ENCODE measurements at regions not wholly inside any gene's neighbourhood (a gene's known extent, or its start where the extent isn't known, plus 50 kb on each side); places are given as distances from the start of the nearest gene placed in this dataset.
"Not testable (repeated sequence)": the region's sequence is repeated elsewhere in the genome, so short reads cannot be mapped to it uniquely, and the experiment has no call there.

DNA sequence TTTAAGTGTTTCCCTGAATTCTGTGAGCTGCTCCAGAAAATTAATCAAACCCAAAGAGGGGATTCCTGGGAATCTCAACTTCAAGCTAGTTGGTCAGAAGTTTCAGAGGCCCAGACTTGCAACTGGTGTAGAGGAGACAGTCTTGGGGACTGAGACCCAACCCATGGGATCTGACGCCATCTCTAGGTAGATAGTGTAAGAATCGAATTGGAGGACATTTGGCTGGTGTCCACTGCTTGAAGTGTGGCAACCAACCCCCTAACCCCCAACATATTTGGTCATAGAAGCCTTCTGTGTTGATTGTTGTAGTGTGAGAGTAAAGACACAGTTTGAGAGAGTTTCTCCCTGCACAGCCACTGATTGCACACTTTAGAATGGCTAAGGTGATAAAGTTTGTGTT lies 103.5 kb upstream of the CARMIL1 start:
- FAIRE-seq: peak; percentile 14
- no peak for DNase-seq (ENCODE audit: insufficient read length, low spot score)

DNA sequence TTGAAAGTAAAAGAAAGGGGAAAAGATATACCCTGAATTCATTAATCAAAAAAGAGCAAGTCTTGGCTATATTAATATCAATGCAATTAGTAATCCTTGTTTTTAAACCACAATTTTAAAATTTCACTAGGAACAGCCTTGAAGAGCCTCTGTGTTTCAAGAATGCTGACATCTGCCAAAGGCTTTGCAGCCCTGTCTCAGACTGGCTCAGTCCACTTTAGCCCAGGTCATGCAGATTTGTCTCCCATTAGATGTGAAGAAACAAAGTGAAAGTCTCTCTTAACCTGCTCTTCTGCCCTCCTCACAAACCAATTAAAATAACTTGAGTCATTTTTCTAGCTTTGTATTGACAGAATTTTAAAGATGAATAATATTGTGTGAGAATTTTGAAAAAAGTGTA lies 102.7 kb upstream of the CARMIL1 start:
- no peak for FAIRE-seq

DNA sequence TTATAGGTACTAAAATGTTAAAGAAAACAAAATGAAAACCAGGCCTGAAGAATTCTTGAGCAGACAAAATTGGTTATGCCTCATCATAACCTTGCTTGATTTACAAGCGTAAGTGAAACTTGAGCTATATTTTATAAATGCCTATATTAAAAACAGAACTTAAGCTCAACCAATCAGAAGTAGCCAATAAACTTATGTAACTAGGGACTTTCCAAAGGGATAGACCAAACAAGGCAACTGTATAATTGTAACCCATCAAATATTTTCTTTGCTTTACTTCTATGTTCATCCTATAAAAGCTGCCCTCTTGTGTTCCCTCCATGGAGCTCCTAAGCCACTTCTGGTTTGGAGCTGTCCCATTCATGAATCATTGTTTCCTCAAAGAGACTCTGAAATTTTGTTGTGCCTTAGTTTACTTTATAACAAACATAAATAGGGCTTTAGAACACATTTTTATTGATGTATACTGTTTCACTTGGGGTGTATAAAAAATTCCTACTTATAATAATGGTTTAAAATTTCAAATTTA lies 101.6 kb upstream of the CARMIL1 start:
- DNase-seq (ENCODE audit: insufficient read length, low spot score) (no peak), FAIRE-seq (no peak)

More for the DNA sequence above, 102.7 kb upstream of the CARMIL1 start:
- DNase-seq (ENCODE audit: insufficient read length, low spot score): no peak

- FAIRE-seq (no peak), DNase-seq (ENCODE audit: insufficient read length, low spot score) (no peak)
Observed at GRCh38 chr6:25178336-25179035, 100.7 kb upstream of the CARMIL1 start.

DNA sequence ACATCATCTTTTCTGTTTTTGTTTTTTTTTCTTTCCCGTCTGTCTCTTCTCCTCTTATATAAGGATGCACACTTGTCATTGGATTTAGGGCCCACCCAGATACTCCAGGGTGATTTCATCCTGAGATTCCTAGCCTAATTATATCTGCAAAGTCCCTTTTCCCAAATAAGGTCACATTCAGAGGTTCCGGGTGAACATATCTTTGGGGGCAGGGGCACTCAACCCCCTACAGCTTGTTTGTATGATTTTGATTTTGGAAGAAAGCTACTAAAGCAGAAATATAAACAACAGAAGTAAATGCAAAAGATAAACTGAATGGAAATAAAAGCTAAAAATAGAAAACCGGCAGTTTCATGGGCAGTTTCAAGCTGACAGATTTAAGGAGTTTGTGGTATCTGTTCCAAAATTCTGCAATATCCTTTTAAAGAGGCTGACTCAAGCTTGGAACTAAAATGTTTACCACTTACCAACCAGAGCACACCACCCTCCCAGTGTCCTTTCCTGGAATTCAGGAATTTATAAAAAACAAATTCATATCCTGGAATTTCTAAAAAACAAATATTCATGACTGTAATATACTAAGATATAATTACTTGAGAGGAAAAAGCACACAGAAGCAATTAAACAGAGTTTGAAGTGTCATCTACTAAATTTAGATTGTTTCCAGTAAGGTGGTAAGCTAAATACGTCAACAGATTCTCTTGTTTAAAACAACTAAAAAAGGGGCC lies 100.0 kb upstream of the CARMIL1 start:
- DNase-seq (ENCODE audit: insufficient read length, low spot score) (no peak), FAIRE-seq (no peak)

DNA sequence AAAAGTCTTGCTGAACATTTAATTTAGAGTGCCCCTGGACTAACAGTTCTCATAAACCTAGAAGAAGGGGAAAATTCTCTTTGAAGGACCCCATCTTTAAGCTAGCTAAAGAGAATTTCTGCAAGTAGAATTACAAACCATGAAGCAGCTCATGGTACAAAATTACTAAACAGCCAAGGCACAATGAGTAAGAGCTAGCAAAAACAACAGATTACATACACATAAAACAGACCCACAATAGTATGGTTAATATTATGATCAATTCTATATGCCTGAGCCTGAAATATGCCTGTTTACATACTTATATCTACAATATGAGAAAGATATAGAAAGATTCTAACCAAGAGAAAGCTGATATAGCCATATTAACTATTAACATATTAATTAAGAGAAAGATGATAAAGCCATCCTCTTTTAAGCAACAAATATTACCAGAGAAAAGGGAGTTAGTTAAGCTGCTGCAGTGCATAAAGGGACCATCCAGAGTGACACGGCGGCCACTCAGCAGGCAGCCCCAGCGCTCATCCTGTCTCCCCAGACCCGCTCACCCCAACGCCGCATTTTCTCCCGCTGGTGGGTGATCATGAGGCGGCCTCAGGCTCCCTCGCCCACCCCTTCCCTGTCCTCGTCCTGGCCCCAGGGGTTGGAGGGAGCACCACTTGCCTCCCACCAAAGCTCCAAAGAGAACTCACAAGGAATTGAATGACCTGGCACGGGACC lies 98.4 kb upstream of the CARMIL1 start:
- no peak for DNase-seq (ENCODE audit: insufficient read length, low spot score)
- FAIRE-seq: no peak

- FAIRE-seq: no peak
Observed at GRCh38 chr6:25181350-25181724, 97.8 kb upstream of the CARMIL1 start.

DNA sequence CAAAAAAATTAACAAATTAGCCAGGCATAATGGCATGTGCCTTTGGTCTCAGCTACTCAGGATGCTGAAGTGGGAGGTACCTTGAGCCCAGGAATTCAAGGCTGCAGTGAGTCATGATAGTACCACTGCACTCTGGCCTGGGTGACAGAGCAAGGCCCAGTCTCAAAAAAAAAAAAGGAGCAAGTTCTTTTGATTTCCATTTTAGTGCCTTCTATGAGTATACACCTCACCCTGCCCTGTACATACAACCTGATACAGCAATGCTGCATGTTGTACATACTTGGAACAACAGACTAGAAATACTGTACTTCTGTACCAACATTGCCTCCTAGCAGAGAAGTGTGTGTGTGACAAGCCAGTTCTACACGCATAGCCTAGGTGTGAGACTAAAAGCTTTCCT lies 97.3 kb upstream of the CARMIL1 start:
- FAIRE-seq: no peak

More at GRCh38 chr6:25181350-25181724, 97.8 kb upstream of the CARMIL1 start:
- no peak for DNase-seq (ENCODE audit: insufficient read length, low spot score)

DNA sequence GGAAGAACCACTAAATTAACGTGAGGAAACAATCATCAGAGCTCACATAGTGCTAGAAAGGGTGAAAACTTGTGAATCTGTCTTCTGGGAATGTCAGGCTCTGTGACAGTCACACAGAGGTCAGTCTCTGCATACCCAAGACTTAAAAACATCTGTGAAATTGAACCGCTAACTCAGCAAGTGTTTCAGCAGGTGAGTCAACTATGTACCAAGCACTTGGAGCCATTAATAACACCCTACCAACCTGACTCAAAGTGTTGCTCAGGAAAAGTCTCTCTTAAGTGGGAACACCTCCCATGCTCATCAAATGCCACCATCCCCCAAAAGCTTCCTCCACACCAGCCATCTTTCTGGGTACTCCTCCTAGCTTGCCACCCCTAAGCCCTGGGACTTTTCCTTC lies 92.3 kb upstream of the CARMIL1 start:
- no peak for DNase-seq (ENCODE audit: insufficient read length, low spot score)
- FAIRE-seq: no peak

More for the DNA sequence above, 97.3 kb upstream of the CARMIL1 start:
- no peak for DNase-seq (ENCODE audit: insufficient read length, low spot score)

DNA sequence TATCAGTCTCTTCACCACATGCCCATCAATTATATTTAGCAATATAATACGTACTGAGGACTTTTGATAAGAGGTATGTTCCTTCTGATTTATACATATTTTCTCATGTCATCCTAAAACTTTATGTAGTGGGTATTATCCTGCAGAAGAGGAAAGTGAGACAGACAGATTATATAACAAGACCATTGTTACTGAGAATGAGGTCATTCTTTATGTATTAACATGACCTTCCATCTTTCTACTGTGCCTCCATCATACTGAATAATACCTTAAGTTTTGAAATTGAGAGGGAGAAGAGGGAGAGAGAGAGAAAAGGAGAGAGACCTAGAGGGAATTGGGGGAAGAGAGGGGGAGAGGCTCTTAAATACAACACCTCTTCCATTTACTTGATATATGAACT lies 90.9 kb upstream of the CARMIL1 start:
- DNase-seq (ENCODE audit: insufficient read length, low spot score) (no peak), FAIRE-seq (no peak)

- DNase-seq (ENCODE audit: insufficient read length, low spot score): no peak
Observed at GRCh38 chr6:25192590-25193459, 86.3 kb upstream of the CARMIL1 start.

GRCh38 chr6:25193460-25194171 lies 85.6 kb upstream of the CARMIL1 start:
- DNase-seq (ENCODE audit: insufficient read length, low spot score): no peak
- no peak for FAIRE-seq

More at GRCh38 chr6:25192590-25193459, 86.3 kb upstream of the CARMIL1 start:
- FAIRE-seq: no peak

- FAIRE-seq (no peak), DNase-seq (ENCODE audit: insufficient read length, low spot score) (no peak)
Observed at GRCh38 chr6:25194172-25194678, 84.9 kb upstream of the CARMIL1 start.

DNA sequence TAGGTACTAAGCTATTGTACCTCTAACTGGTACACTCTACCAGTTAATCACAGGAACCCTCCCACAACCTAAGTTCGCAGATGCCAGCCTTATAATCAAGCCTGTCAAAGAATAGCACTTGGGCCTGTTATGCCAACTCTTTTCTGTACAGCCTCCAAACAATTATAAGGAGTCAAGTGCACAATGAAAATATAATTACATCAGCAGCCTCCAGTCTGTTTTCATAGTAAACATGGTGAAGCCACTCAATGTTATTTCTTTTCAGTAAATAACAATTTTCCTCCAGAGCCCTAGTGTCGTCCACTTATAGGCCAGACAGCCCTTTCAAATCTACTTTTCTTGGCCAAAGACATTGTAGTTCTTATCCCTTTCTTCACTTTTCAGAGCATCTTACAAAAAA lies 82.7 kb upstream of the CARMIL1 start:
- FAIRE-seq: no peak
- no peak for DNase-seq (ENCODE audit: insufficient read length, low spot score)

- no peak for FAIRE-seq
- DNase-seq (ENCODE audit: insufficient read length, low spot score): no peak
Observed at GRCh38 chr6:25197111-25197510, 82.1 kb upstream of the CARMIL1 start.

DNA sequence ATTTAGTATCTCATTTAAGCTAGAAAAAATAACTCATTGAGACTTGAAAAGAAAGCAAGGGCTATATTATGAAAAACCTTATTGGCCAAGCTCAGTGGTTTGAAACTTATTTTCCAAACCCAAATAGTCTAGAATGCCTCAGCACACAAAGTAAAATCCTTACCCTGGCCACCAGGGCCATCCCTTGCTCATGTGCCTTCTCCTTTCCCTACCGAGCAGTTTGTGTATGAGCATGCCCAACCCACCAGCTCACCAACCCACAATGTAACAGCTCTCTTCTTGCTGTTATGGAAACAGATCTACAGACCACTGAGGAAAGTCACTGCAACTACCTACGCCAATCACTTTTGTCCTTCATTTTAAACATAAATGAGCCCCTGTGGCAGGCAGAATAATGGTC lies 79.6 kb upstream of the CARMIL1 start:
- no peak for FAIRE-seq
- no peak for DNase-seq (ENCODE audit: insufficient read length, low spot score)

DNA sequence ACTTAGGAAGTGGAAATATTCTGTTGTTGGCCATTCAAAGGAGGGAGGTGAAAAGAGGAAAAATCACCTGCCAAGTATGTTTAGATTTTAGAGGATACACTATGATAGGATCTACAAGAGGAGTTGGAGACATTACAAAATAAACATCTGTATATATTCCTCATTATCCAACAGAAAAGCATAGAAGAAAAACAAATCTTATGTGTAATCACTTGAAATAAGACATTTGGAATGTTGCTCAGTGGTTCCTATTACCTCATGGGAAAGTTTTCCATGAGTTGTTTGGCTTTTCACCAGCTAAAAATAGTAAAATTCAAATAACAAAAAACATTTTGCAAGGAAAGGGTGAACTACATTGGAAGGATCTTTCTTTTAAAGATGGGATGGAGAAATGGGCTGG lies 76.7 kb upstream of the CARMIL1 start:
- FAIRE-seq: no peak
- DNase-seq (ENCODE audit: insufficient read length, low spot score): no peak

- DNase-seq (ENCODE audit: insufficient read length, low spot score): no peak
- no peak for FAIRE-seq
Observed at GRCh38 chr6:25205629-25206028, 73.5 kb upstream of the CARMIL1 start.

- DNase-seq (ENCODE audit: insufficient read length, low spot score); FAIRE-seq: not testable (repeated sequence)
Observed at GRCh38 chr6:25207453-25208155, 71.6 kb upstream of the CARMIL1 start.

Data from GM19239 (cell line).